ENCODE measurements at regions not wholly inside any gene's neighbourhood (a gene's known extent, or its start where the extent isn't known, plus 50 kb on each side); places are given as distances from the start of the nearest gene placed in this dataset.
A peak's percentile ranks its signal among the peaks of the same experiment; 100 is the strongest.
"Not testable (repeated sequence)": the region's sequence is repeated elsewhere in the genome, so short reads cannot be mapped to it uniquely, and the experiment has no call there.

GRCh38 chr5:174970502-174970901, 246.1 kb downstream of the MSX2 start:
- no peak for DNase-seq
- no peaks in the 10 kb centered on the region for H3K9me3 ChIP-seq (ENCODE audit: control insufficient read depth, low read length)
- peaks cover 3% of the 10 kb centered on the region for H3K27me3 ChIP-seq (replicated peaks; ENCODE audit: control insufficient read depth, insufficient read depth, low read length, poor library complexity, severe bottlenecking)
- H3K27ac ChIP-seq (ENCODE audit: insufficient read depth, low read length, poor library complexity, severe bottlenecking): no peak overlapping the region
- H3K36me3 ChIP-seq (ENCODE audit: control insufficient read depth, insufficient read depth, low read length): no peaks in the 10 kb centered on the region
- H3K4me1 ChIP-seq (ENCODE audit: control insufficient read depth, insufficient read depth, low read length, poor library complexity, severe bottlenecking): no peaks in the 10 kb centered on the region
- H3K4me3 ChIP-seq (ENCODE audit: insufficient read depth, low read depth, low read length, poor library complexity, severe bottlenecking): no peak overlapping the region

GRCh38 chr5:174953871-174954270, 229.5 kb downstream of the MSX2 start:
- H3K27me3 ChIP-seq (replicated peaks; ENCODE audit: control insufficient read depth, insufficient read depth, low read length, poor library complexity, severe bottlenecking): no peaks in the 10 kb centered on the region
- no peaks in the 10 kb centered on the region for H3K4me1 ChIP-seq (ENCODE audit: control insufficient read depth, insufficient read depth, low read length, poor library complexity, severe bottlenecking)
- no peak overlapping the region for H3K27ac ChIP-seq (ENCODE audit: insufficient read depth, low read length, poor library complexity, severe bottlenecking)
- no peaks in the 10 kb centered on the region for H3K36me3 ChIP-seq (ENCODE audit: control insufficient read depth, insufficient read depth, low read length)
- DNase-seq: no peak
- no peak overlapping the region for H3K4me3 ChIP-seq (ENCODE audit: insufficient read depth, low read depth, low read length, poor library complexity, severe bottlenecking)
- no peaks in the 10 kb centered on the region for H3K9me3 ChIP-seq (ENCODE audit: control insufficient read depth, low read length)

- Histone ChIP-seq H3K4me1 (ENCODE audit: control insufficient read depth, insufficient read depth, low read length, poor library complexity, severe bottlenecking) (no peaks in the 10 kb centered on the region), H3K27me3 (replicated peaks; ENCODE audit: control insufficient read depth, insufficient read depth, low read length, poor library complexity, severe bottlenecking) (no peaks in the 10 kb centered on the region), H3K27ac (ENCODE audit: insufficient read depth, low read length, poor library complexity, severe bottlenecking) (no peak overlapping the region), H3K4me3 (ENCODE audit: insufficient read depth, low read depth, low read length, poor library complexity, severe bottlenecking) (no peak overlapping the region), H3K9me3 (ENCODE audit: control insufficient read depth, low read length) (no peaks in the 10 kb centered on the region), H3K36me3 (ENCODE audit: control insufficient read depth, insufficient read depth, low read length) (no peaks in the 10 kb centered on the region)
- DNase-seq: peak in 1 of 3 donors; percentile 21
Measured at GRCh38 chr5:174951151-174951780, 226.9 kb downstream of the MSX2 start.

- Histone ChIP-seq H3K4me3 (ENCODE audit: insufficient read depth, low read depth, low read length, poor library complexity, severe bottlenecking) (no peak overlapping the region), H3K4me1 (ENCODE audit: control insufficient read depth, insufficient read depth, low read length, poor library complexity, severe bottlenecking) (no peaks in the 10 kb centered on the region), H3K27me3 (replicated peaks; ENCODE audit: control insufficient read depth, insufficient read depth, low read length, poor library complexity, severe bottlenecking) (no peaks in the 10 kb centered on the region), H3K36me3 (ENCODE audit: control insufficient read depth, insufficient read depth, low read length) (no peaks in the 10 kb centered on the region), H3K9me3 (ENCODE audit: control insufficient read depth, low read length) (no peaks in the 10 kb centered on the region), H3K27ac (ENCODE audit: insufficient read depth, low read length, poor library complexity, severe bottlenecking) (no peak overlapping the region)
- DNase-seq: no peak
Measured at GRCh38 chr5:174947548-174947947, 223.2 kb downstream of the MSX2 start.

GRCh38 chr5:174945853-174946252, 221.5 kb downstream of the MSX2 start:
- H3K27me3 ChIP-seq (replicated peaks; ENCODE audit: control insufficient read depth, insufficient read depth, low read length, poor library complexity, severe bottlenecking): no peaks in the 10 kb centered on the region
- H3K4me1 ChIP-seq (ENCODE audit: control insufficient read depth, insufficient read depth, low read length, poor library complexity, severe bottlenecking): no peaks in the 10 kb centered on the region
- no peaks in the 10 kb centered on the region for H3K36me3 ChIP-seq (ENCODE audit: control insufficient read depth, insufficient read depth, low read length)
- no peak overlapping the region for H3K4me3 ChIP-seq (ENCODE audit: insufficient read depth, low read depth, low read length, poor library complexity, severe bottlenecking)
- no peaks in the 10 kb centered on the region for H3K9me3 ChIP-seq (ENCODE audit: control insufficient read depth, low read length)
- no peak for DNase-seq
- no peak overlapping the region for H3K27ac ChIP-seq (ENCODE audit: insufficient read depth, low read length, poor library complexity, severe bottlenecking)

GRCh38 chr5:174943785-174944184, 219.4 kb downstream of the MSX2 start:
- H3K36me3 ChIP-seq (ENCODE audit: control insufficient read depth, insufficient read depth, low read length): no peaks in the 10 kb centered on the region
- no peak for DNase-seq
- no peak overlapping the region for H3K27ac ChIP-seq (ENCODE audit: insufficient read depth, low read length, poor library complexity, severe bottlenecking)
- H3K4me3 ChIP-seq (ENCODE audit: insufficient read depth, low read depth, low read length, poor library complexity, severe bottlenecking): no peak overlapping the region
- H3K9me3 ChIP-seq (ENCODE audit: control insufficient read depth, low read length): no peaks in the 10 kb centered on the region
- no peaks in the 10 kb centered on the region for H3K4me1 ChIP-seq (ENCODE audit: control insufficient read depth, insufficient read depth, low read length, poor library complexity, severe bottlenecking)
- no peaks in the 10 kb centered on the region for H3K27me3 ChIP-seq (replicated peaks; ENCODE audit: control insufficient read depth, insufficient read depth, low read length, poor library complexity, severe bottlenecking)

- H3K4me1 ChIP-seq (ENCODE audit: control insufficient read depth, insufficient read depth, low read length, poor library complexity, severe bottlenecking); H3K9me3 ChIP-seq (ENCODE audit: control insufficient read depth, low read length); H3K36me3 ChIP-seq (ENCODE audit: control insufficient read depth, insufficient read depth, low read length); H3K27me3 ChIP-seq (replicated peaks; ENCODE audit: control insufficient read depth, insufficient read depth, low read length, poor library complexity, severe bottlenecking); H3K27ac ChIP-seq (ENCODE audit: insufficient read depth, low read length, poor library complexity, severe bottlenecking); DNase-seq; H3K4me3 ChIP-seq (ENCODE audit: insufficient read depth, low read depth, low read length, poor library complexity, severe bottlenecking): not testable (repeated sequence)
Measured at GRCh38 chr5:174943002-174943401, 218.6 kb downstream of the MSX2 start.

- DNase-seq: no peak
- no peaks in the 10 kb centered on the region for H3K27me3 ChIP-seq (replicated peaks; ENCODE audit: control insufficient read depth, insufficient read depth, low read length, poor library complexity, severe bottlenecking)
- H3K27ac ChIP-seq (ENCODE audit: insufficient read depth, low read length, poor library complexity, severe bottlenecking): no peak overlapping the region
- no peak overlapping the region for H3K4me3 ChIP-seq (ENCODE audit: insufficient read depth, low read depth, low read length, poor library complexity, severe bottlenecking)
- H3K4me1 ChIP-seq (ENCODE audit: control insufficient read depth, insufficient read depth, low read length, poor library complexity, severe bottlenecking): no peaks in the 10 kb centered on the region
- no peaks in the 10 kb centered on the region for H3K9me3 ChIP-seq (ENCODE audit: control insufficient read depth, low read length)
- H3K36me3 ChIP-seq (ENCODE audit: control insufficient read depth, insufficient read depth, low read length): no peaks in the 10 kb centered on the region
Measured at GRCh38 chr5:174937201-174938123, 213.1 kb downstream of the MSX2 start.

- Histone ChIP-seq H3K27ac (ENCODE audit: insufficient read depth, low read length, poor library complexity, severe bottlenecking) (no peak overlapping the region), H3K27me3 (replicated peaks; ENCODE audit: control insufficient read depth, insufficient read depth, low read length, poor library complexity, severe bottlenecking) (no peaks in the 10 kb centered on the region), H3K4me3 (ENCODE audit: insufficient read depth, low read depth, low read length, poor library complexity, severe bottlenecking) (no peak overlapping the region), H3K36me3 (ENCODE audit: control insufficient read depth, insufficient read depth, low read length) (no peaks in the 10 kb centered on the region), H3K9me3 (ENCODE audit: control insufficient read depth, low read length) (no peaks in the 10 kb centered on the region), H3K4me1 (ENCODE audit: control insufficient read depth, insufficient read depth, low read length, poor library complexity, severe bottlenecking) (no peaks in the 10 kb centered on the region)
- no peak for DNase-seq
Measured at GRCh38 chr5:174935854-174936474, 211.6 kb downstream of the MSX2 start.

- not testable (repeated sequence) for H3K4me3 ChIP-seq (ENCODE audit: insufficient read depth, low read depth, low read length, poor library complexity, severe bottlenecking); H3K27ac ChIP-seq (ENCODE audit: insufficient read depth, low read length, poor library complexity, severe bottlenecking); H3K4me1 ChIP-seq (ENCODE audit: control insufficient read depth, insufficient read depth, low read length, poor library complexity, severe bottlenecking); H3K9me3 ChIP-seq (ENCODE audit: control insufficient read depth, low read length); DNase-seq; H3K27me3 ChIP-seq (replicated peaks; ENCODE audit: control insufficient read depth, insufficient read depth, low read length, poor library complexity, severe bottlenecking); H3K36me3 ChIP-seq (ENCODE audit: control insufficient read depth, insufficient read depth, low read length)
Measured at GRCh38 chr5:174931033-174931432, 206.7 kb downstream of the MSX2 start.

Data from effector memory CD4-positive, alpha-beta T cell (primary cell).